Stimulated activated naive B cell treated with anti-CD40 and anti-IgM and Interleukin-4, amounts not matched to agents 10 μg/mL and 1 μg/mL and 100 μg/mL, for 72 hours (primary cell): ENCODE measurements at regions not wholly inside any gene's neighbourhood (a gene's known extent, or its start where the extent isn't known, plus 50 kb on each side); places are given as distances from the start of the nearest gene placed in this dataset.
A peak's percentile ranks its signal among the peaks of the same experiment; 100 is the strongest.

ENCODE experiments used
- ATAC-seq, 2 donors: fragments of 150-1000 bp; cut with Tn5 transposase; replicated peaks; 2 replicates each; pipeline ENCODE4 v1.10.0; 2021; ENCODE audit warnings: moderate library complexity in 1 of 2
- DNase-seq: peaks from one replicate; pipeline ENCODE4 v3.0.0; 2021
- H3K27ac Mint-ChIP-seq: one replicate; pipeline ENCODE4 v1.8.0; 2022; ENCODE audit warnings: mild to moderate bottlenecking, mixed read lengths
- H3K27me3 Mint-ChIP-seq, 2 donors: one replicate each; pipeline ENCODE4 v1.8.0; 2022; ENCODE audit warnings: mixed read lengths in 2 of 2
- H3K36me3 Mint-ChIP-seq, 2 donors: one replicate each; pipeline ENCODE4 v1.8.0; 2022; ENCODE audit warnings: mixed read lengths in 2 of 2, mild to moderate bottlenecking in 1 of 2
- H3K4me1 Mint-ChIP-seq, 2 donors: one replicate each; pipeline ENCODE4 v1.8.0; 2022; ENCODE audit warnings: mixed read lengths in 2 of 2, mild to moderate bottlenecking in 1 of 2
- H3K4me3 Mint-ChIP-seq, 2 donors: one replicate each; pipeline ENCODE4 v1.8.0; 2022; ENCODE audit warnings: mild to moderate bottlenecking in 2 of 2, mixed read lengths in 2 of 2, moderate library complexity in 1 of 2
- H3K9me3 Mint-ChIP-seq, 2 donors: one replicate each; pipeline ENCODE4 v1.8.0; 2022; ENCODE audit warnings: mixed read lengths in 2 of 2, mild to moderate bottlenecking in 1 of 2

DNA sequence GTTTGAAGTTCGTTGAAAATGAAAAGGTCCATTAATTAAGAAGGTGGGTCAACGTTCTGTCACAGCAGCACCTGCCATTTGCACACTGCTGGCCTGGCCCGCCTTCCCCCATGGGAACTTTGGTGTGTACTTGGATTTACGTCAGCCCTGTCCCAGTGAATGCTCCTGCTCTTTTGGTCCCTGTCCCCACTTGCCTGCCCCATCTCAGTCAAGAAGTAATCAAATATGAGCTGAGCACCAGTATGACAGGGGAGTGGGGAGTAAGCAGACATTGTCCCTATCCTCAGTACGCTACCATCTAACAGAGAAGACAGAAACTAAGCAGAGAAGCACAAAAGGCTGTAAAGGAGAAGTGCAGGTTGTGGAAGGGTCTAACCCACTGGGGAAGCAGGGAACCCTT is 65.1 kb downstream of the SLC4A3 start:
- H3K4me3 Mint-ChIP-seq, result no peak overlapping the region
- no peak for DNase-seq
- peaks cover 1 to 5% of the 10 kb centered on the region in 2 donors for H3K9me3 Mint-ChIP-seq
- no peaks in the 10 kb centered on the region for H3K36me3 Mint-ChIP-seq
- no peak overlapping the region for H3K27ac Mint-ChIP-seq
- no peaks in the 10 kb centered on the region for H3K4me1 Mint-ChIP-seq
- H3K27me3 Mint-ChIP-seq, result peaks cover 30 to 43% of the 10 kb centered on the region in 2 donors
- no peak for ATAC-seq

DNA sequence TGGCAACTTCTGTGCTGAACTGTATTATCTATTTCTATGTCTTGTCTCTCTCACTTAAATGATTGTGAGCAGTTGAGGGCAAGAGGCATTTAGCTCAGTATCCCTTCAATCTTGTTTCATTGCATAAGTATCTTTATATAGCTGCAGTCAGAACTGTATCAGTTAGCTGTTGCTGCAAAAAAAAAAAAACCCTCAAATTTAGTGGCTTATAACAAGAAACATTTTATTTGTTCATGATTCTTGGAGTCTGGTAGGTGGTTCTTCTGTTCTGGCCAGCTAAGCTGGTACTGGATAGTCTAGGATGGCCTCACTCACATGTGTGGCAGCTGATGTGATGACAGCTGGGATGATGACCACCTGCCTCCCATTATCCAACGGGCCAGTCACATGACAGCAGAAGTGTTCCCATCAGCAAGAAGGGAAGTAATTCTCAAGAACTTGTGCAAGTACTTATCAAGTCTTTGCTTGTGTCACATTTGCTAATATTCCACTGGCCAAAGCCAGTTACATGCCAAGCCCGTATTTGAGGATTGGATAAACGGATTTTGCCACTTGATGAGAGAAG is 67.8 kb downstream of the SLC4A3 start:
- Mint-ChIP-seq H3K27me3 (peaks cover 46 to 55% of the 10 kb centered on the region in 2 donors), H3K27ac (no peak overlapping the region)

DNA sequence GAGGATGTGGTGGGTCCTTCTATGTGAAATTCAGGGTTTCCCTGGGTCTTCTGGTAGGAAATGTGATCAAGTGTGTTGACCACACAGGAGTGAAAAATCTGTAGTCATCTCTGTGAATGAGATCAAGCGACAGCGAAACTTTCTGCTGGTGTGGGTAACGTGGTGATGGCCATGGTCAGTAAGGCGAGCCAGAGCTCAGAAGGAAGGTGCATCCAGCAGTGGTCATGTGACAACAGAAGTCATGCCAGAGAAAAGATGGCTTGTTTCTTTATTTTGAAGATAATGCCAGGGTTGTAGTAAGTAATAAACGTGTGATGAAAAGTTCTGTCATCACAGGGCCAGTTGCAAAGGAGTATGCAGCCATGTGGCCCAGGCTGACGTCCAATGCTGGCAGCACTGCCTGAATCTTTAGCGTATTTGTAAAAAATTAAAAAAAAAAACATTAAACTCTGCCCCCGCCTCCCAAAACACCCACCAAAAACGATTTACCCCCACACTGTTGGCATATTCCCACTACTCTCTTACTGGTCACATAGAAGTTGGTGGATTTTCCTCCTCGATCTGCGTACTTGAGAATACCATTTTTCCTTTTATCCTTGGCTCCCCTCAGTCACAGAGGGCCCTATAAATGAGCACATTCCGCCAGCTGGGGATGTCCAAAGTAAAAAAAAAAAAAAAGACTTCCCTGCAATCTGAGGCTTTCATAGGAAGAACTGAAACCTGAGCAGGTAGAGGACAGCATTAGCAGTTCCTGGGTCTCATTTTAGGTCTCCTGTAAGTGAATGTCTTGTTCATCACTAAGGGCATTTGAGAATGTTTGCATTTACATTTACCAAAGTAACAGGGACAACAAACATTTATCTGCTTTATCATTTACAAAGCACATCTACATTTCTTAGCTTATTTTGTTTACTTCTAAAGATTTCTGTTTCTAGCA is 70.6 kb downstream of the SLC4A3 start:
- Mint-ChIP-seq H3K27me3 (peaks cover 37 to 41% of the 10 kb centered on the region in 2 donors), H3K36me3 (no peaks in the 10 kb centered on the region), H3K27ac (no peak overlapping the region), H3K9me3 (peaks cover 0 to 5% of the 10 kb centered on the region in 2 donors), H3K4me3 (no peak overlapping the region), H3K4me1 (no peaks in the 10 kb centered on the region)
- DNase-seq, result no peak
- no peak for ATAC-seq

More for the DNA sequence above, 67.8 kb downstream of the SLC4A3 start:
- no peak for ATAC-seq
- Mint-ChIP-seq H3K36me3 (no peaks in the 10 kb centered on the region), H3K4me1 (no peaks in the 10 kb centered on the region), H3K9me3 (peaks cover 1 to 5% of the 10 kb centered on the region in 2 donors), H3K4me3 (no peak overlapping the region)
- no peak for DNase-seq

DNA sequence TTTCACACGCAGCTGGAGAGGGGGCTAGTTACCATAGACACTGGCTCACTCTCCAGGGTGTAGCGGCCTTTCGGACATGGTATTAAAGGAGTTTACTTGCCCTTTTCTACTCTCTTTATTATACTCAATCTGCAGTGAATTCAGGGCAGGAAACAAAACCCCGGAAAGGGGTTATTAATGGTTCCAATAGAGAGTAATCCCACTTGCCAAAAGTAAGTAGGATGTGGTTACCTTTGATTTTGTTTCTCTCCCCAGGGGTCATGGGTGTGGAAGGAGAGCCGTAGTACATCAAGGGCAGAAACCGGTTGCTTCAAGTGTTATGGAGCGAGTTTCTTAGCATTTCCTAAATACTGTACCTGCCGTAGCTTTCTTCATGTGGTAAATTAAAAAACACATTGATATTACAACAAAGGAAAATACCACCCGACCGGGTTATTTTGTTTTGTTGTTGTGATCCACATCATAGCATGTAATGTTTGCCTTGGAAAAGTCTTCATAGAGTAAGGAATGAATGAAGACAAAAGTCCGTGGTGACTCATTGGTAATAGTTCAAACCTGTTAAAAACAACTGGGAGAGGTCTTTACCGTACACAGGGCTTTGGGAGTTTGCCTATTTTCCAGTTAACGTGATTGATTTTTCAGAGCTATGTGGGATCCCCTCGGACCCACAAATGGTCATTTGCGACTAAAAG is 71.5 kb downstream of the SLC4A3 start:
- DNase-seq, result no peak
- Mint-ChIP-seq H3K36me3 (no peaks in the 10 kb centered on the region), H3K27ac (no peak overlapping the region), H3K27me3 (peaks cover 31 to 34% of the 10 kb centered on the region in 2 donors), H3K4me1 (no peaks in the 10 kb centered on the region), H3K4me3 (no peak overlapping the region), H3K9me3 (no peaks in the 10 kb centered on the region)
- ATAC-seq, result no peak

DNA sequence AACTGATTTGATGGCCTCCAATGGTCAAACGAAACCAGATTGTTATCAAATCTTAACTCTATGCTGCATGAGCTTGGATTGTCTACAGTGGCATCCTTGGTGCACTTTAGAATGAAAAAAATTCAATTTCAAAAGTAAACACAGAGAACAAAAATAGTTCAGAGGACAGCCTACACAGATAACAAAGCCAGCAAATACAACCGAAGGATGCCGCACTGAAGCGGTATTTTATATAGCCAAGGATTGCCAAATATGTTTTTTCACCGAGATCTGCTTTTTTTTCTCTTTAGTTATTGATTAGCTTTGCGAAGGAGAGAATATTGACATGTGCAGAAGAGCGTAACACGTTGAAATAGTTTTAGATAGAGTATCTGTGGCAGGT is 72.0 kb downstream of the SLC4A3 start:
- Mint-ChIP-seq H3K4me1 (no peaks in the 10 kb centered on the region), H3K27ac (no peak overlapping the region), H3K36me3 (no peaks in the 10 kb centered on the region), H3K9me3 (no peaks in the 10 kb centered on the region), H3K4me3 (no peak overlapping the region), H3K27me3 (peaks cover 30 to 32% of the 10 kb centered on the region in 2 donors)
- ATAC-seq (no peak), DNase-seq (no peak)

DNA sequence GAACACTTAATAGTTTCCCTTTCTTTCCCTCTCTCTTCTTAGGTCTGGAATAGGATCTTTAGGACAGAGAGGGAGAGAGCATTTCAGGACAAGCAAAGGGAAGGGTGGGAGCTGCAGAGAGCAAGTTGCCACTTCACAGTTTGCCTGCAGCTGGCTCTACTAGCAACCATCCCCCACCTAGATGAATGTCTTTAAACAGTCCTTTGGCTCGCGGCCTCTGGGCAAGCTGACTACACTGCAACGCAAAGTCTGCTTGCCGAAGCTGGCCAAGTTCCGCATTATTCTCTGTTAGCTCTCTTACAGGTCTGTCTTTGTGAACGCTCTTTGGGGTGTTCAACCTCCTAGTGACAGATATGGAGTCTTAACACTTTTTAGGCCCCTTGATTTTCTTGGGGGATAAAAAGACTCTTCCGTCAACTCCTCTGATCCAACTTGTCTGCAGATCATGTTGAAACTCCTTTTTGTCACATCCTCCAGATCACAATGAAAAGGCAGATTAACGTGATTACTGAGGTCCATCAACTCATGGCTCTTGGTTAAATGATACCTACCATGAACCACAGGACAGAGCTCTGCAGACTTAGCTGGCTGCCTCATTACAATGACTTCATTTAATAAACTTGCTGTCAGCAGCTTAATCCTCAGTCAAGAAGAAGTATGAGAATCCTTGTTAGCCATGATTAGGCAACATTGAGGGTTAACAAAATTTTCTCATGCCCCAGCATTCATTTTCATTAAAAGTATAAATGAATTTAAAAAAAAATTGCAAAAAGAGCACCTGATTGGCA is 74.6 kb downstream of the SLC4A3 start:
- H3K27ac Mint-ChIP-seq, result no peak overlapping the region
- DNase-seq, result no peak
- H3K9me3 Mint-ChIP-seq, result no peaks in the 10 kb centered on the region
- H3K4me1 Mint-ChIP-seq, result no peaks in the 10 kb centered on the region
- no peak overlapping the region for H3K4me3 Mint-ChIP-seq
- H3K27me3 Mint-ChIP-seq, result peaks cover 32 to 35% of the 10 kb centered on the region in 2 donors
- no peak for ATAC-seq
- no peaks in the 10 kb centered on the region for H3K36me3 Mint-ChIP-seq

DNA sequence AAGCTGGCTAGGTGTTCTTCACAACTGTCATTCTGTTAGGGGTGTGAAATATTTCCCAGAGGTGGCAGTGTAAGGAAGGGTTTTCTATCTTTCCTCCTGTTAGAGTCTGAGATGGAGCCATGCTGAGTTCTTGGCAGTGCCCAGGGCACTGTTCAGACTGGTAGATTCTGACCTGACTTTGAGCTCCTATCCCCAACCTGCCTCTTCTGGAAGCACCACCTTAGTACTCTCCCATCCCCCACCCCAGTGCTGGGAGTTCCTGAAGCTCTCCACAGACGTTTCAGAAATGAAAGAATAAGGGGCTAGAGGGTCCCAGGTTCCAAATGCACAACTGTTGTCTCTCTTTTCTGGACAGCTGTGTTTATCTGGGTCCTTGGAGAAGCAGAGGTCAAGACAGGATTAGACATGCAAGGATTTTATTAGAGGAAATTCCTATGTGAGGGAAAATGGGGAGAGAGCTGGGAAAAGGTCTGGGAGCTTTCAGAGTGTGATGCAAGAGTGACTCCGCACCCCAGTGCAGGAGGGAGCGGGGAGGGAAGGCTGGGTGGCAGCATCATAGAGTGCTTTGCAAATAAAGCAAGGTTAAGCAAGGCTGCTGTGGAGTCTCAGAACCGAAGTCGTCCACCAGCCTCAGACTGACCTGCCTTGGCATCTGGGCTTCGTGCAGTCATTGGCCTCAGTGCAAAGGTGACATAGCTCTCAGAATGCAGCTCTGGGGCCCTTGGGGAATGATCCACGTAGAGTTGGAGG is 75.5 kb downstream of the SLC4A3 start:
- no peaks in the 10 kb centered on the region for H3K36me3 Mint-ChIP-seq
- no peaks in the 10 kb centered on the region for H3K4me1 Mint-ChIP-seq
- ATAC-seq, result no peak
- no peak overlapping the region for H3K27ac Mint-ChIP-seq
- no peak overlapping the region for H3K4me3 Mint-ChIP-seq
- no peaks in the 10 kb centered on the region for H3K9me3 Mint-ChIP-seq
- peaks cover 30% of the 10 kb centered on the region in 2 donors for H3K27me3 Mint-ChIP-seq
- DNase-seq, result no peak

DNA sequence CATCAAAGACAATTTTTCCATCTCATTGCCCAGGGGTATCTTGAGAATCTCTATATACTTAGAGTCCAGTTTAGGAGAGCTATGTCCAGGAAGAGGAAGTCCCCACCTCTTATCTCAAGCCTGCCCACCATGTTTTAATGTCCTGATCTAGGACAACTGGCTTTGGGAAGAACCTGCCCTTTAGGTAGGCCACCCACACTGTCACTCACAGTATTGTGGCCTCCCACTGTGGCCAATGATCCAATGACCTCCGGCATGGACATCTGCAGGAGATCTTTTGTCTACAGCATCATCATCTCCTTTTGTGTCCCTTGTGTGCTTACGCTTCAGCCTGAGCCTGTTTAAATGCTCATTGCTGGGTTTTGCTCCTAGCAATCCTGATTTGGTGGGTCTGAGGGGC is 77.4 kb downstream of the SLC4A3 start:
- Mint-ChIP-seq H3K4me1 (no peaks in the 10 kb centered on the region), H3K27me3 (peaks cover 17 to 21% of the 10 kb centered on the region in 2 donors), H3K9me3 (no peaks in the 10 kb centered on the region), H3K4me3 (no peak overlapping the region), H3K27ac (no peak overlapping the region), H3K36me3 (no peaks in the 10 kb centered on the region)
- no peak for ATAC-seq
- DNase-seq, result no peak

DNA sequence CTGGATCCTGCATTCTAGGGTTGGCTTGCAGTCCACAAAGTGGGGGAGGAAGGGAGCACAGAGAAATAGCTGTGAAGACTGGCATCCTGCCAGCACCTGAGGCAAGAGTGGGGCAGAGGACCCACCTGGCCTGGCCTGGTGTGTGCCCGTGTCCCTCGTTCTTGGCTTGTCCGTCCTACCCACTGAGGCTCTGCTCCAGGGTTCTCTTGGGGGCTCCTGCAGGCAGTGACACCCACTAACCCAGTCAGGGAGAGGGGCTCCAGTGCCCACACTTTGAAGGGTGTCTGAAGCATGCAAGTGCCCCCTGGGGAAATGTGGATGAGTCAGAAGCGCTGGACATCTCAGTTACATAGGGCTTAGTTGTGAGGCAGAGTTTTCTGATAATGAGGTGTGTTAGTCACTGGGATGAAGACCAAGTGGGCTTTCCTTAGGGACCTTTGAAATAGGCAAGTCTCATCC is 79.4 kb downstream of the SLC4A3 start:
- Mint-ChIP-seq H3K4me3 (no peak overlapping the region), H3K27ac (no peak overlapping the region), H3K4me1 (no peaks in the 10 kb centered on the region), H3K36me3 (no peaks in the 10 kb centered on the region), H3K9me3 (no peaks in the 10 kb centered on the region), H3K27me3 (peaks cover 21 to 22% of the 10 kb centered on the region in 2 donors)
- DNase-seq, result no peak
- no peak for ATAC-seq

DNA sequence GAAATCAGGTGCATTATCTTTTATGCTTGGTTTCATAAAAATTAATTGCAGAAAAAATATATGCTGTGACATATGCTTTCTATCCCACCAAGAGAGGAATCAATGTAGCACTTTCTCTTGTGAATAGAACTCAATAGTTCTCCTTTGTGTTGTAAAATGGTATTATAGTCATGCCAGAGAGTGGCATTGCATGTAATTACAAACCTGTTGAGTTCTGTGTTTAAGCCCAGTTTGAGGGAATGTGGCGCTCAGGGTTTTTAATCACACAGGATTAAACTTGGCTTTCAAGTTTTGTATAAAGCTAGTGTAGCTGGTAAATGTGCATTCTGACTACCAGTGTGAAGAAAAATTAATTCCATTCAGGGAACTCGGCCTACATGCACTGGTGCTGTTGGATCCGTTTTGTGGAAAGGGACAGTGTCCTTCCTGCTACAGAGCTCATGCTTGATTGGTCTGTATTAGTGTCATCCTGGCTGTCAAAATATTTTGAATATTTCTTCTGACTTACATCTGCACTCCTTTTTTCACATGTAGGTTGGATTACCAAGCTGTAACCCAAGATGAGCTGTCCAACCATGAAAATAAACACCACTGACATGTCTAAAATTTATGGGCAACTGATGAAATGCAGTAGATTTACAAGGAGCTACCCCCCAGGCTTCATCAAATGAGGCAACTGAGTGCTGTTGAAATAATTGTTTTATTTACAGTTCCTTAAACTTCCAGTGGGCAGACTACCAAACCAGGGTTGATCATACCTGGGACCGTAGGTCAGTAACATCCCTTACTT is 80.3 kb downstream of the SLC4A3 start:
- Mint-ChIP-seq H3K4me1 (no peaks in the 10 kb centered on the region), H3K4me3 (no peak overlapping the region), H3K9me3 (peaks cover 1 to 4% of the 10 kb centered on the region in 2 donors), H3K27me3 (peaks cover 21 to 23% of the 10 kb centered on the region in 2 donors), H3K27ac (no peak overlapping the region), H3K36me3 (no peaks in the 10 kb centered on the region)
- no peak for DNase-seq
- ATAC-seq, result no peak

DNA sequence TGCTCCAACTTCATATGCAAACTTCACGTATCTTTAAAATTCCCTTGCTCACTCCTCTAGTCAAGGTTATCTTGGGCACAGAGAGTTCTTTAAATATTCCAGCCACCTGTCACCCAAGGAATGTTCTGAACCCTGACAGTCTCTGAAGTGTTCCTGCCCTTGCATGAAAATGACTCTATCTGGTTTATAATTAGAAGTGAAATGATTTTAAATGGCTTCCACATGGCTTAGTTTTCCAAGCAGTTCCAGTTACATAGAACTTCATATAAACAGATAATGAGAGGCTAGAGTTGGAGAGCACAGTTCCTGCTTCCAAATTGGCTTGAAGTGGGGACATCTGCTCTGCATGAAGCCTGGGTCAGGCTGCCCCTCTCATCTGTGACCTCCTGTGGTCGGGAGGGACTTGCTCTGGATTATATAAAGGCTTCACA is 81.9 kb downstream of the SLC4A3 start:
- H3K27ac Mint-ChIP-seq, result no peak overlapping the region
- DNase-seq (no peak), ATAC-seq (no peak)
- peaks cover 26 to 29% of the 10 kb centered on the region in 2 donors for H3K27me3 Mint-ChIP-seq
- H3K36me3 Mint-ChIP-seq, result no peaks in the 10 kb centered on the region
- peaks cover 8 to 9% of the 10 kb centered on the region in 2 donors for H3K9me3 Mint-ChIP-seq
- H3K4me3 Mint-ChIP-seq, result no peak overlapping the region
- H3K4me1 Mint-ChIP-seq, result no peaks in the 10 kb centered on the region

DNA sequence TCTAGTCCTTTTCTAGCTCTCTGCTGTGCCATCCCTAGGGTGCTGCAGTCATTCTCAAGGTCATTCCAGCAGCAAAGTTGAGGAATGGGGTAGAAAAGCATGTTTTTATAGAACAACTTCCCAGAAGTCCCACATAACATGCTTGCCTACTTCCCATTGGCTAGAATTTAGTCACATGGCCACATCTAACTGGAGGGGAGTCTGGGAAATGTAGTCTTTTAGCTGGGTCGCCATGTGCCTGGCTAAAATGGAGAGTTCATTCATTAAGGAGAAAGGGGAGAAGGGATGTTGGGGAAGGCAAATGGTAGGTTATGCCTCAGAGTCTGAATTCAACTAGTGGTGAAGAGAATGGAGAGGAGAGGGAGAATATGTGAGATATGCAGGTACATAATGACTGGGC is 85.7 kb downstream of the SLC4A3 start:
- Mint-ChIP-seq H3K4me1 (no peaks in the 10 kb centered on the region), H3K36me3 (no peaks in the 10 kb centered on the region), H3K27ac (no peak overlapping the region), H3K4me3 (no peak overlapping the region), H3K9me3 (peaks cover 8 to 9% of the 10 kb centered on the region in 2 donors), H3K27me3 (peaks cover 11 to 14% of the 10 kb centered on the region in 2 donors)
- peak in 1 of 2 donors; percentile 72 for ATAC-seq
- no peak for DNase-seq
